Endodermal cell (in vitro differentiated cells): ENCODE measurements at regions not wholly inside any gene's neighbourhood (a gene's known extent, or its start where the extent isn't known, plus 50 kb on each side); places are given as distances from the start of the nearest gene placed in this dataset.
A peak's percentile ranks its signal among the peaks of the same experiment; 100 is the strongest.

Experiments used
- DNase-seq: peaks from one replicate; pipeline ENCODE4 v3.0.0-alpha.2; 2017
- H3K27ac ChIP-seq: 2 replicates; pipeline ENCODE4 v1.5.1; 2013; ENCODE audit warnings: mild to moderate bottlenecking, low read depth, low read length, moderate library complexity
- H3K27me3 ChIP-seq: 2 replicates; pipeline ENCODE4 v1.6.1; 2013; ENCODE audit warnings: mild to moderate bottlenecking, low read length, moderate library complexity; ENCODE audit not compliant: insufficient read depth, control insufficient read depth, poor library complexity, severe bottlenecking
- H3K36me3 ChIP-seq: 2 replicates; pipeline ENCODE4 v1.7.0; 2013; ENCODE audit warnings: mild to moderate bottlenecking, low read length, moderate library complexity; ENCODE audit not compliant: control insufficient read depth, insufficient read depth
- H3K4me1 ChIP-seq: one replicate; pipeline ENCODE4 v1.7.0; 2013; ENCODE audit warnings: low read length; ENCODE audit not compliant: control insufficient read depth, insufficient read depth
- H3K4me3 ChIP-seq: 2 replicates; pipeline ENCODE4 v1.5.1; 2013; ENCODE audit warnings: mild to moderate bottlenecking, low read length, moderate library complexity
- H3K9ac ChIP-seq: 2 replicates; pipeline ENCODE4 v1.6.1; 2013; ENCODE audit warnings: mild to moderate bottlenecking, low read length, moderate library complexity; ENCODE audit not compliant: poor library complexity, severe bottlenecking; ENCODE audit errors: extremely low read depth
- H3K9me3 ChIP-seq: 2 replicates; pipeline ENCODE4 v1.6.1; 2013; ENCODE audit warnings: mild to moderate bottlenecking, low read length, moderate library complexity; ENCODE audit not compliant: control insufficient read depth
- H3K27ac Mint-ChIP-seq: 2 replicates; pipeline ENCODE4 v1.8.0; 2020; ENCODE audit warnings: mixed read lengths
- H3K27me3 Mint-ChIP-seq: 2 replicates; pipeline ENCODE4 v1.8.0; 2021; ENCODE audit warnings: mild to moderate bottlenecking, mixed read lengths; ENCODE audit not compliant: insufficient read depth
- H3K36me3 Mint-ChIP-seq: 2 replicates; pipeline ENCODE4 v1.8.0; 2020; ENCODE audit warnings: low read depth, mixed read lengths
- H3K4me1 Mint-ChIP-seq: 2 replicates; pipeline ENCODE4 v1.8.0; 2020; ENCODE audit warnings: mixed read lengths
- H3K4me3 Mint-ChIP-seq: 2 replicates; pipeline ENCODE4 v1.8.0; 2020; ENCODE audit warnings: mild to moderate bottlenecking, moderate library complexity, mixed read lengths
- H3K9me3 Mint-ChIP-seq: 2 replicates; pipeline ENCODE4 v1.8.0; 2020; ENCODE audit warnings: mild to moderate bottlenecking, mixed read lengths
- WGBS, 2 experiments: methylation state at CpG; one replicate each; pipeline versions ENCODE4 v1.1.5 to v1.1.7; 2013; ENCODE audit warnings: missing lambda C conversion rate in 2 of 2, mixed read lengths in 1 of 2; ENCODE audit not compliant: insufficient coverage in 1 of 2, insufficient read length in 1 of 2; 5-methylcytosine and 5-hydroxymethylcytosine counted together
- TF ChIP-seq, protein P1 (sequence below): fragments of 200-600 bp; sonication (generic); conservative IDR thresholded peaks from 2 replicates; pipeline ENCODE4 v1.5.0; 2021; ENCODE audit warnings: antibody characterized with exemption, mild to moderate bottlenecking

DNA sequence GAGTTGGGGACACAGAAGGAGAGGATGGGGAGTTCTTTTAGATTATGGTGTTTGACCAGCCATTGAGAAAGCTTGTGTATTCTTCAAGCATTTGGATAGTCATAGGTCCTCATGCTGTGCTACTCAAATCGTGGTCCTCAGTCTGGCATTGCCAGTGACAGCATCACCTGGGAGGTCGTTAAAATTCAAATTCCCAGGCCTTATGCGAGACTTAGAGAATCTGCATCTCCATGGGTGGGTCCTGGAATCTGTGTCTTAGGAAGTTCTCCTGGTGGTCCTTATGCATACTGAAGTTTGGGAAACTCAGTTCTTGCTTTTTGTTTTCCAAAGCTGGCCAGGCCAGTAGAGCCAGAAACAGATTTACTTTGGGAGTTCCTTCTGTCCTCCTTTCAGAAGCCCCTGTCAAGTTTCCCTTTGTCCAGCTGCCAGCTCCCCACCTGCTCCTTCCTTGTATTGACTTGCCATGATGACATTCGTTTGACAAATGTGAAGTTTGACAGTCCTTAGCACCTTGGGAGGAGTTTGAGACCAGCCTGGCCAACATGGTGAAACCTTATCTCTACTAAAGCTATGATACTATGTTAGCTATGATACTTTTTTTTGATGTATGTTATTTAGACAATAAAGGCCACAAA is 95.6 kb downstream of the PALM2AKAP2 start:
- Histone ChIP-seq H3K27me3 (no peaks in the 10 kb centered on the region), H3K9ac (no peak overlapping the region), H3K27ac (no peak overlapping the region), H3K36me3 (no peaks in the 10 kb centered on the region), H3K4me3 (no peak overlapping the region), H3K4me1 (no peaks in the 10 kb centered on the region), H3K9me3 (no peaks in the 10 kb centered on the region)
- Mint-ChIP-seq H3K27me3 (peaks cover 4% of the 10 kb centered on the region), H3K4me3 (no peak overlapping the region), H3K4me1 (peaks cover 3% of the 10 kb centered on the region), H3K9me3 (no peaks in the 10 kb centered on the region), H3K27ac (no peak overlapping the region), H3K36me3 (no peaks in the 10 kb centered on the region)
- DNase-seq: peak; percentile 52
- WGBS, 2 experiments: 76 to 91% methylated on average over 3 to 4 of the region's 4 CpGs
- TF ChIP-seq, protein P1, sequence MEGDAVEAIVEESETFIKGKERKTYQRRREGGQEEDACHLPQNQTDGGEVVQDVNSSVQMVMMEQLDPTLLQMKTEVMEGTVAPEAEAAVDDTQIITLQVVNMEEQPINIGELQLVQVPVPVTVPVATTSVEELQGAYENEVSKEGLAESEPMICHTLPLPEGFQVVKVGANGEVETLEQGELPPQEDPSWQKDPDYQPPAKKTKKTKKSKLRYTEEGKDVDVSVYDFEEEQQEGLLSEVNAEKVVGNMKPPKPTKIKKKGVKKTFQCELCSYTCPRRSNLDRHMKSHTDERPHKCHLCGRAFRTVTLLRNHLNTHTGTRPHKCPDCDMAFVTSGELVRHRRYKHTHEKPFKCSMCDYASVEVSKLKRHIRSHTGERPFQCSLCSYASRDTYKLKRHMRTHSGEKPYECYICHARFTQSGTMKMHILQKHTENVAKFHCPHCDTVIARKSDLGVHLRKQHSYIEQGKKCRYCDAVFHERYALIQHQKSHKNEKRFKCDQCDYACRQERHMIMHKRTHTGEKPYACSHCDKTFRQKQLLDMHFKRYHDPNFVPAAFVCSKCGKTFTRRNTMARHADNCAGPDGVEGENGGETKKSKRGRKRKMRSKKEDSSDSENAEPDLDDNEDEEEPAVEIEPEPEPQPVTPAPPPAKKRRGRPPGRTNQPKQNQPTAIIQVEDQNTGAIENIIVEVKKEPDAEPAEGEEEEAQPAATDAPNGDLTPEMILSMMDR: no peak

DNA sequence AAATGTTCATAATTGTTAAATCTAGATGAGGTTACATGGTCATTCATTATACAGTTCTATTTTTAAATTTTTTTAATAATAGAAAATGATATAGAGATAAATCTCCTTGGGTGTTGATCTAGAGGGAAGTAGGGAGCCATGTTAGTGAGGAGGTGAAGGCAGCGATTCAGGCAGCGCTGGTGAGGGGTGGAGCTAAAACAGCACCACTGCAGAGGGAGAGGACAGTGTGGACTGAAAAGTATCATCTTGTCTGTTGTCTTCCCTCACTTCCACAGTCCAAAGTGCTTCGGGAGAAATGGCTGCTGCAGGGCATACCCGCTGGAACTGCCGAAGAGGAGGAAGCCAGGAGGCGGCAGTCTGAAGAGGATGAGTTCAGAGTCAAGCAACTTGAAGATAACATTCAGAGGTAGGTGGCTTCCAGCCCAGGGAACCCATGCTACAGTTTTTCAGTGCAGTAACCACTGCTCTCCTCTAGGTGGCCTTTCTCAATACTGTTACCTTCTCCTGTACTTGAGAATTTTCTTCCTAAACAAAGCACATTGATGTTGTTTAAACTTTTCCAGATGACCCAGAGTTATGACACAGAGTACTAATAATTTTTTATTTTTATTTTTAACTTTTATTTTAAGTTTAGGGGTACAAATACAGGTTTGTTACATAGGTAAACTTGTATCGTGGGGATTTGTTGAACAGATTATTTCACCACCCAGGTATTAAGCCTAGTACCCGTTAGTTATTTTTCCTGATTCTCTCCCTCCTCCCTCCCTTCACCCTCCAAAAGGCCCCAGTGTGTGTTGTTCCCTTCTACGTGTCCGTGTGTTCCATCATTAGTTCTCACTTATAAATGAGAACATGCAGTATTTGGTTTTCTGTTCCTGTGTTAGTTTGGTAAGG is 100.5 kb downstream of the PALM2AKAP2 start:
- Histone ChIP-seq H3K9ac (no peak overlapping the region), H3K4me3 (no peak overlapping the region), H3K36me3 (no peaks in the 10 kb centered on the region), H3K27ac (no peak overlapping the region), H3K4me1 (no peaks in the 10 kb centered on the region), H3K9me3 (no peaks in the 10 kb centered on the region), H3K27me3 (no peaks in the 10 kb centered on the region)
- Mint-ChIP-seq H3K36me3 (no peaks in the 10 kb centered on the region), H3K4me1 (peaks cover 3% of the 10 kb centered on the region), H3K4me3 (no peak overlapping the region), H3K27me3 (no peaks in the 10 kb centered on the region), H3K27ac (no peak overlapping the region), H3K9me3 (no peaks in the 10 kb centered on the region)
- DNase-seq: peak; percentile 87
- TF ChIP-seq, protein P1: peak; percentile 87
- 72 to 75% methylated on average over 7 to 10 of the region's 10 CpGs for WGBS, 2 experiments

DNA sequence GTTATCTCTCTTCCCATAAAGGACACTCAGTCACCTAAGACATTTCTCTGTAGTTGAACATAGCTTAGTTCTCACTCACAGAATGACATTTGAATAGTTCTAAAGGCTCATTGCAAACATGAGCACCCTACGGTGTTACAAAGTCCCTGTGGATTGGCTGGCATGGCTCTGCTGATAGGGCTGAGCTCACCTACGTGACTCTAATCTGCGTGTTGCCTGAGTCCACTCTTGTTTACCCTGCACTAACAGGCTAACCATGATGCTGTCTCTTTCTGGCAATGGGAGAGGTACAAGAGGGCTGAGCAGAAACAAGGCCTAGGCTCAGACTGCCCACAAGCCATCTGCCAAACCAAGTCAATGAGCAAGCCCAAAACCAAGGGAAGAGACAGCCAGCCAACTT is 103.6 kb downstream of the PALM2AKAP2 start:
- 83 to 96% methylated on average over 3 of the region's 3 CpGs for WGBS, 2 experiments
- Histone ChIP-seq H3K4me1 (no peaks in the 10 kb centered on the region), H3K27ac (no peak overlapping the region), H3K36me3 (no peaks in the 10 kb centered on the region), H3K27me3 (no peaks in the 10 kb centered on the region), H3K4me3 (no peak overlapping the region), H3K9me3 (no peaks in the 10 kb centered on the region), H3K9ac (no peak overlapping the region)
- Mint-ChIP-seq H3K4me1 (peaks cover 3% of the 10 kb centered on the region), H3K9me3 (no peaks in the 10 kb centered on the region), H3K36me3 (no peaks in the 10 kb centered on the region), H3K4me3 (no peak overlapping the region), H3K27me3 (no peaks in the 10 kb centered on the region), H3K27ac (no peak overlapping the region)
- no peak for DNase-seq
- TF ChIP-seq, protein P1: no peak
